ENCODE measurements at regions not wholly inside any gene's neighbourhood (a gene's known extent, or its start where the extent isn't known, plus 50 kb on each side); places are given as distances from the start of the nearest gene placed in this dataset.

- Histone ChIP-seq H3K4me1 (no peaks in the 10 kb centered on the region), H3K27ac (no peak overlapping the region), H3K9me3 (no peaks in the 10 kb centered on the region), H3K4me3 (no peak overlapping the region), H3K36me3 (no peaks in the 10 kb centered on the region), H3K27me3 (peaks cover 0 to 2% (median 0%) of the 10 kb centered on the region in 9 donors)
- 79 to 92% (median 81%) methylated on average over 6 of the region's 6 CpGs for WGBS, 4 donors
- intact Hi-C loops (cut with DNase I): loop anchor here in 1 of 10 donors (10.0 kb wide), 1 partner anchor 111 kb away; no protein-coding TSS in a partner anchor
- TF ChIP-seq, protein P1, sequence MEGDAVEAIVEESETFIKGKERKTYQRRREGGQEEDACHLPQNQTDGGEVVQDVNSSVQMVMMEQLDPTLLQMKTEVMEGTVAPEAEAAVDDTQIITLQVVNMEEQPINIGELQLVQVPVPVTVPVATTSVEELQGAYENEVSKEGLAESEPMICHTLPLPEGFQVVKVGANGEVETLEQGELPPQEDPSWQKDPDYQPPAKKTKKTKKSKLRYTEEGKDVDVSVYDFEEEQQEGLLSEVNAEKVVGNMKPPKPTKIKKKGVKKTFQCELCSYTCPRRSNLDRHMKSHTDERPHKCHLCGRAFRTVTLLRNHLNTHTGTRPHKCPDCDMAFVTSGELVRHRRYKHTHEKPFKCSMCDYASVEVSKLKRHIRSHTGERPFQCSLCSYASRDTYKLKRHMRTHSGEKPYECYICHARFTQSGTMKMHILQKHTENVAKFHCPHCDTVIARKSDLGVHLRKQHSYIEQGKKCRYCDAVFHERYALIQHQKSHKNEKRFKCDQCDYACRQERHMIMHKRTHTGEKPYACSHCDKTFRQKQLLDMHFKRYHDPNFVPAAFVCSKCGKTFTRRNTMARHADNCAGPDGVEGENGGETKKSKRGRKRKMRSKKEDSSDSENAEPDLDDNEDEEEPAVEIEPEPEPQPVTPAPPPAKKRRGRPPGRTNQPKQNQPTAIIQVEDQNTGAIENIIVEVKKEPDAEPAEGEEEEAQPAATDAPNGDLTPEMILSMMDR (IDR thresholded peaks at IDR 0.05): no peak
- TF ChIP-seq POLR2A (IDR thresholded peaks at IDR 0.05): no peak
- ATAC-seq (no peak), DNase-seq (no peak)
These were observed 107.2 kb upstream of the SYT13 start for GRCh38 chr11:45393334-45393733.

- Histone ChIP-seq H3K36me3 (no peaks in the 10 kb centered on the region), H3K9me3 (no peaks in the 10 kb centered on the region), H3K4me1 (no peaks in the 10 kb centered on the region), H3K4me3 (no peak overlapping the region), H3K27ac (no peak overlapping the region), H3K27me3 (peaks cover 0 to 2% (median 0%) of the 10 kb centered on the region in 9 donors)
- intact Hi-C loops (cut with DNase I): loop anchor here in 1 of 10 donors (10.0 kb wide), 1 partner anchor 112 kb away; no protein-coding TSS in a partner anchor
- TF ChIP-seq POLR2A (IDR thresholded peaks at IDR 0.05): no peak
- TF ChIP-seq, protein P1 (IDR thresholded peaks at IDR 0.05): no peak
- ATAC-seq: no peak
- no peak for DNase-seq
- 81 to 87% (median 85%) methylated on average over 9 to 12 of the region's 12 CpGs for WGBS, 4 donors
These were observed 106.5 kb upstream of the SYT13 start for GRCh38 chr11:45392591-45393091.

DNA sequence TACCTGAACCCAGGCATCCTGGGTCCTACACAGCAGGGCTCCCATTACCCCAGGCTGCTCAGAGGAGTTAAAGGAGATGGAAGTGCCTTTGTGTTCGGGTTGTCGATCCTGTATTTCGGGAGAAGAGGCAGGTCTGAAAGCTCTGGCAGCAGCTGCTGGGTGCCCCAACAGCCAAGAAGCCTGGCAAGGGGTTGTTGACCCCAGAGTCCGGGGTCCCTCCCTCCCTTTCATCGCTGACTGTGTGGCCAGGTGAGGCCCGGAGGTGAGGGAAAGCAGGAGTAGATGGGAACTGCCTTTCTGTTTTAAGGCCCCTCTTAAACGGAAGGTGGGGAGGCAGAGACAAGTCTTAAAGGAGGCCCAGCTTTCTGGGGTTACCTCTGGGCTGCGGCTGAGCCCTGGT, 106.0 kb upstream of the SYT13 start:
- H3K4me1 ChIP-seq: no peaks in the 10 kb centered on the region
- WGBS, 4 donors: 80 to 93% (median 87%) methylated on average over 8 of the region's 8 CpGs

GRCh38 chr11:45391168-45391850, 105.2 kb upstream of the SYT13 start:
- Histone ChIP-seq H3K27me3 (peaks cover 0 to 7% (median 0%) of the 10 kb centered on the region in 9 donors), H3K36me3 (no peaks in the 10 kb centered on the region), H3K9me3 (no peaks in the 10 kb centered on the region), H3K4me1 (no peaks in the 10 kb centered on the region), H3K27ac (no peak overlapping the region), H3K4me3 (no peak overlapping the region)
- intact Hi-C loops (cut with DNase I): loop anchor here in 1 of 10 donors (10.0 kb wide), 1 partner anchor 113 kb away; no protein-coding TSS in a partner anchor
- DNase-seq (no peak), ATAC-seq (no peak)
- WGBS, 4 donors: 77 to 80% (median 78%) methylated on average over 8 to 9 of the region's 9 CpGs
- no peak for TF ChIP-seq POLR2A (IDR thresholded peaks at IDR 0.05)
- TF ChIP-seq, protein P1 (IDR thresholded peaks at IDR 0.05): no peak

More for the DNA sequence above, 106.0 kb upstream of the SYT13 start:
- no peaks in the 10 kb centered on the region for H3K36me3 ChIP-seq
- peaks cover 0 to 7% (median 0%) of the 10 kb centered on the region in 9 donors for H3K27me3 ChIP-seq
- DNase-seq (no peak), ATAC-seq (no peak)
- TF ChIP-seq POLR2A (IDR thresholded peaks at IDR 0.05): no peak
- TF ChIP-seq, protein P1 (IDR thresholded peaks at IDR 0.05): no peak
- H3K27ac ChIP-seq: no peak overlapping the region
- no peaks in the 10 kb centered on the region for H3K9me3 ChIP-seq
- no peak overlapping the region for H3K4me3 ChIP-seq
- intact Hi-C loops (cut with DNase I): loop anchor here in 1 of 10 donors (10.0 kb wide), 1 partner anchor 113 kb away; no protein-coding TSS in a partner anchor

All from heart left ventricle (tissue), 16 donors.